NCI-H2171 (cell line): ENCODE measurements at regions not wholly inside any gene's neighbourhood (a gene's known extent, or its start where the extent isn't known, plus 50 kb on each side); places are given as distances from the start of the nearest gene placed in this dataset.

Experiments used
- DNase-seq: peaks from one replicate; lab custom pipeline; 2025; lab: John Stamatoyannopoulos, UW

DNA sequence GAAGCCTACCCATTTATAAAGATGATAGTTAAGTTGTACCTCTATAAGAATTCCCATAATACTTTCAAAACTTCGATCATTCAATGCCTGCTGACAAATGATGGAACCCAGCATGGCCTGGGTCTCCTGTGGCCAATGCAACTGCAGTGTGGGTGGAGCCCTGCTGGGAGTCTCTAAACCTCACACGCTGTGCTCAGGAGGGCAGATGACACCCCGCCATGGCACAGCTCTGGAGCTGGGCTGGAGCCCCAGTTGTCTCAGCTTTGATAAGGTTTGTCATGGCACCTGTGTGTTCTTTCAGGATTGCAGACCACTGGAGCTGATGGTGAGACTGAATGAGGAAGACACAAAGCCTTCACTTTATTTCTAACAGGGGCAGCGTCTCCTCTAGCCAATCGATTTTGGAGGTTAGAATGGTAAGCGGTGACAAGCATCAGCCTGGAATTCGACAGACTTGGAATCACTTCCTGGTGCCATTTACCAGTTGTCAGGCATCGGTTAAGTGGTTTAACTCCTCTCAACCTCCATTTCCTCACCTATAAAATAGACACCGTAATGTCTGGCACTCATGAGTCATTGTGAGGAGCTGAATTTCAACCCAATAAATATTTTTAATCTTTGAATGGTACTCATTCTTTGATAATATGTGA is 383.6 kb upstream of the SALL3 start:
- no peak for DNase-seq

DNA sequence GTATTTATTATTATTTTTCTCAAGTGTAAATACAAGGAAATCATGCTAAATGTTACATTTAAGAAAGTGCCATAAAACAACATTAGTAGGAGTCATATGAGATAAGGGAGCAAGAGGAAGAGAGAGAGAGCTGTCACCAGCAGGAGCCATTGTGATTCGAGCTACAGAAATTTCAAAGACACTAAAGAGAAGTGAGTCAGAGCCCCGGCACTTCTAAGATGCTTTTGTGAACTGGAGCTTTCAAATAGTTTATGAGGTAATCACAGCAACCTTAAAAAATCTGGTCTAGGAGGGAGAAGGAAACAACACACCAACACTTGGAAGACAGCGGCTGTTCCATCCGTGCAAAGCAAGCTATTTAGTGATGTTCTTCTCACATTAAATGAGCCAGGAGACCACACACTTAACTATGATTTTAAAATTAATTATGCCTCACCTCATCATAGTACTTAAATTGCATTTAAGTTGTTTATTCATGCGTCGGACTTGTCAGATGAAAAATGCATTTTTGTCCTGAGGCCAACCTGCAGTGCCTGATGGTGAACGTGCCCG is 382.7 kb upstream of the SALL3 start:
- no peak for DNase-seq

DNA sequence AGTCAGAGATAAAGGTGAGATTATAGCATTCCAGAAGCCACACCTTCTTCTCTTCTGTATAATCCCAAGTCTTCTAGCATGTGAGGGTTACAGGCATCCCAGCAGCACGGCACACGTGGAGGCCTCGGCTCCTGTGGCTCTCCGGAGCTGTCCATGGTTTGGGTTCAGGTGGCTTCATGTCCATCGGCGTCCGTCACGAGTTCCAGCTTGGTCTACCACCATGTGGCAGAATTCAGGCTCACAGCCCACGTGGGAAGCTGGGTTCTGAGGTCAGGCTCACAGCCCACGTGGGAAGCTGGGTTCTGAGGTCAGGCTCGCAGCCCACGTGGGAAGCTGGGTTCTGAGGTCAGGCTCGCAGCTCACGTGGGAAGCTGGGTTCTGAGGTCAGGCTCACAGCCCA is 378.3 kb upstream of the SALL3 start:
- no peak for DNase-seq

DNA sequence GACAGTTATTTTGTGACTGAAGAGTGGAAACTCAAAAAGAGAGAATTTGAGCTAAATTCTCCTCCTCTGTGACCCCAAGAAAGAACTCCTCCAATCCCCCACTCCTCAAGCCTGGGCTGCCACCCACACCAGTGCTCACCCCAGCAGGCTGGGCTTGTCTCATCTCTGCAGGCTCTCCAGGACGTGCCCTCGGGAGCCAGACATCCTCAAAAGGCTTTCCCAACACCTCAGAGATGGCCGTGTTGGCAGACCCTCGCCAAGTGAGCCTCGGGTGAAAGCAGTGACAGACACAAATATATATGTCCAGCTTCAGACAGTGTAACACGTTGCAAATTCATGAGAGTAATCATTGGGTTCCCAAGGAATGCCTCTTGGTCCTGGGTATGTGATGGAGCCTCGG is 377.7 kb upstream of the SALL3 start:
- no peak for DNase-seq

DNA sequence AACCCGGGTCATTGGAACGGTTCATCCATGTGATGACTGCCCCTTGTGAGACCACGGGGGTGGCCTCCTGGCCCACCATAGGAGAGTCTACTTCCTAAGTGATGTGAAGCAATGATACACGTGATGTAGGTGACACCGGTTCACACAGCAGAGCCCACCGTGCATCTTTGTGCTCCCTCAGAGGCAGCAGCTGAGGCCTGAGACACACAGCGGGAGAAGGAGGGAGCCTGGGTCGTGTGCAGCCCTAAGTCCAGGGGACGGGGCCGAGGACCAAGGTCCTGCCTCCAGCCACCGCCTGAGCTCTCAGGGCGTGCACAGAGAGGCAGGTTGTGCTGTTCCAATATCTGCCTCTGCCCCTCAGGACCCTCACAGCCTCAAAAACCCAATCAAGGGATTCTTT is 377.2 kb upstream of the SALL3 start:
- DNase-seq: no peak

DNA sequence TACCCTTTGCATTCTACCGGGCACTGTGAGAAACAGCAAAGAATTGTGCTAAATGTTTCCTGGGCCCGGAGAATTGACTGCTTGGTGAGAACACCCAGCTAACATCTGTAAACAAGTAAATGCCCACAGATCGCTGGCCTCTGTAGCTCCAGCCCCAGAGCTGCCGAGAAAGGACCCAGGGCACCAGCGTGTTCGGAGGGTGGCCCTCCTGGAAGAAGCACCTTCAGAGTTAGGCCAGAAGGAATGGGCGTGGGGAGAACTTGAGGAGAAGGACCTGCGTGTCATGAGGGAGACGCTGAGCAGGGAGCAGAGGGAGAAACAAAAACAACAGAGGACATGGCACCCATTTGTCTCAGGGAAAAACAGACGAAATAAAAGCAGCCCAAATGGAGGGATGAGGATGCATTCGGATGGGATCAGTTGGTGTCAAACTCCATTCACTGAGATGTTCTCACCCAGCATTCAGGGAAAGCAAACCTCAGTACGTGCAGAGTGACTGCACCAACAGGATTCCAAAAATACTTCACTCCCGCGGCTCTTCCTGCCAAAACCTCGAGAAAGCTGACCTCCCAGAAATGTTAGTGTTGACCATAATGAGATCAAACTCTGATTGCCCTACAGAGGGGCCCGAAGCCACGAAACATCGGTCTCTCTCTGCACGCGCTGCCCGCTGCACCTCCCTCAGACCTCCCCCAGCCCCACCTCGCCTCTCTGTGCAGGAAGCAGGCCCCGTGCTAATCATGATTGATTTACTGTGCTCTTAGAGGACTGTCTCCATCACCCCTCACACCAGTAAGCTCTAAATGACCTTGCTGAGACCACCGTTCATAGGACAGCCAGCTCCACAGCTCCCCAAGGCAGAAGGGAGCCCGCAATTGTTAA is 376.3 kb upstream of the SALL3 start:
- DNase-seq: no peak

DNA sequence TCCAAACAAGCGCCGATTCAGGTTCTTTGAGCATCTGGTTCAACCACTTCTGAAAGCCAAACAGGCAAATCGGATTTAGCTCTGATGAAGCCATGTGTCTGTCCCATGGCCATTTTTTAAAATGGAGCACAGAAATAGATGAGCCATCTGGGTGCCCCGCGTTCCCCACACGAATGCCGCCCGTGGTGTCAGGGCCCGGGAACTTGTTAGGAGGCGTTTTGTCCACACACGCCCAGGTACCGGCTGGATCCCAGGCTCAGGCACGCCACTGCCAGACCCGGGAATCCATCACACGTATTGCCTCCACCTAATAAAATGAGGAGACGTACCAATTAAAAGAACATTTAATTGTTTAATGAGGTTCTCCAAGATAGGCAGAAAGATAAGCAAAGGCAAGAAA is 374.4 kb upstream of the SALL3 start:
- no peak for DNase-seq

DNA sequence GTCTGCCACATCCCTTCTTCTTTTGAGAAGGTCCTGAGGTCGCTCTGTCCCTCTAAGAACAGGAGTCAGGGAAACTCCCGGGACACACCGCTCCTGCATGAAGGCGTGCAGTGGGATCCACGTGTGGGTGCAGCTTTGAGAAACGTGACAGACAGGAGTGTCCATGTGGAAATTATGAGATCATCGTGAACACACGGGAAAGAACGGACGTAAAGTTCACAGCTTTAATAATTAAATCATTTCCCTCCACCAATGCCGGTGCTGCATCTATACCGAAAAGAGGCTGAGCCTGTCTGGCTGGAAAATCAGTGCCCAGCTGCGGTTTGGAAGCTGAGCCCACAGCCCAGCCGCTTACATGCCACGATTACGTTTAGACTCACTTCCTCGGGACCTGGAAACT is 372.4 kb upstream of the SALL3 start:
- no peak for DNase-seq

DNA sequence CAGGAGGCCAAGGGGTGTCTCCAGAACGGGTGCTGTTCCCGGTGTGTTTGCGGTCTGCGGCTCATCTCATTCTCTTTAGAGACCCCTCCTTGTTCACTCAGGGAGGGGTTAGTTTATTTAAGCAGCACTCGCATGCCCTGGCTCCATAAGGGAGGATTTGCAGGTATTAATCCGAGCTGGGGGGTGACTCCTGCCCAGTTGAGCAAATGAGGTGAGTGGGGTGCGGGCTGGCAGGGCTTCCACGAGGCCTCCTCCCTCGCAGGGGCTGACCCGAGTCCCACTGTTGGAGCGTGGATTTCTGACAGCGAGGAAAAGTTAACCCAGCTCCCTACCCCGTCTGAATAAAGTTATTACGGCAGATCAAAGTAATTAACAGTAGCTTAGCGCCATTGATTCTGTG is 371.8 kb upstream of the SALL3 start:
- no peak for DNase-seq

DNA sequence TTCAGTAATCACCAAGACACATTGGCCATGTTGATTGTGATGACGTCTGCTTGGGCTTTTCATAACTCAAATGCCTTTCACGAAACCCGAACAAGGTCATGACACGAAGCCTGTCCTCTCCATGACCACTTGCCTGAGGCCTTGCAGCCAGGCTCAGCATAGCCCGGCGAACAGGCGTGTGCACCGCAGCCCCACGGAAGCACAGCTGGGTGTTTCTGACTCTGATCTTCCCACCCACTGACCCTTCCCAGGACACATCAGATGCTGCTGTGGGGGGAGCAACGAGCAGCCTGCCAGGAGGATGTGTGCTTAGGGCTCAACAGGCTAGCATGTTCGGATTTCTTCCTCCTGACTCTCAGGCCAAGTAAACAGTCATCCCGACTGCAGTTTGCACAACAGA is 369.4 kb upstream of the SALL3 start:
- no peak for DNase-seq

DNA sequence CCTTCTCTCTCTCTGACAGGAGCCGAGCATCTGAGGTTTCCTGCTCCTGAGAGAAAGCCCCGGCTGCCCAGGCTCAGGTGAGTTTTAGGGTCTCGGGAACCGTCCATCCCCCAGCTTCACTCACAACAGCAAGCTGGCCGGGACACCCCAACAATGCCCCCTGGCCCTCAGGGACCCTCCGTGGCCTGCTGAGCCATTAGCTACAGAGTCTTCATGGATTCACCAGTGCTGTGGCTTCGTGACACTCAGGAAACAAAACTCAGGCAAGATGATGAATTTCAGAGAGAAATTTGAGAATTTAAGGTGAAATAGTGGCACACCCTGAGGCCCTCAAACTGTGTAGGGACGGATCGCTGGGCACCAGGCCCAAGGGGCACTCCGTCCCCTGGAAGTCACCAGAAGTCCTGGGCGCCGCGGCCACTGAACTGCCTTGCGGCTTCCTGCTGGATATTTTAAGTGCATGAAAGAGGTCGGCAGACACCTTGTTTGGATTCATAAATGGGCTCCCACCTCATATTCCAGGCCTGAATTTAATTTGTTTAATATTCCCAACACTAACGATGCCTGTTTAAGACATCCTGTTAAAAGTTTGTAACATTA is 368.3 kb upstream of the SALL3 start:
- no peak for DNase-seq

DNA sequence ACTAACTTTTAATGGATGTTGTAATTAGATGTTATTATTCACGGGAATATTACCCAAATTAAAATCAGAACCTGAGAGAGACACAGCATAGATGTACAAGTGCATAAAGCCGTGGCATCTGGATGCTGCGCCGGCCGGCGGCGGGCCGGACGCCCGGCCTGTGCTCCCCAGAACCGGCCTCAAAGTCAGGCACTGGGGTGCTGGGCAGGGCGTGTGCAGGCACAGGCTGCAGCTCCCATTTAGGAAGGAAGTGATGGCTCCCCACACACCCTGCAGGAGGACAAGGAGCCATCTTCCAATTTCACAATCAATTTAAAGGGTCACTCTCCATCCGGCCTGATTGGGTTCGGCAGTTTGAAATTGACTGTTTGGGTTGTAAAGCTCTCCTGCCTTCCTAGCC is 367.7 kb upstream of the SALL3 start:
- no peak for DNase-seq

DNA sequence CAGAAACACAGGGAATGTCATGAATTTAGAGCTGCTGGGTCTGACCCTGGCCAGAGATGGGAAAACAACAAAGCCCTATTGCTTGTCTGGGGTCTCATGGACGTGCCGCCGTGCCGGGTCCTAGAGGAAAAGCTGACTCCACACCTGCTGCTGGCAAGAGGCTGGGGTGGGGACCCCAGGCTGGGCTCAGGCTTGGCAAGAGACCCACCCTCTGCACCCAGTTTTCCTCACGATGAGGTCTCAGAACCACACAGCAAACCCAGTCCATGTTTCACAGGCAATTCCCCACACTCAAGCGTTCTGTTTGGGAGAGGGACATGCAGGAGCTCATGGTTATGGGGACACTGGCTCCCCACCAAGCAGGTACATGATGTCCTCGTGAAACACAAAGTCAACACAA is 367.3 kb upstream of the SALL3 start:
- no peak for DNase-seq

DNA sequence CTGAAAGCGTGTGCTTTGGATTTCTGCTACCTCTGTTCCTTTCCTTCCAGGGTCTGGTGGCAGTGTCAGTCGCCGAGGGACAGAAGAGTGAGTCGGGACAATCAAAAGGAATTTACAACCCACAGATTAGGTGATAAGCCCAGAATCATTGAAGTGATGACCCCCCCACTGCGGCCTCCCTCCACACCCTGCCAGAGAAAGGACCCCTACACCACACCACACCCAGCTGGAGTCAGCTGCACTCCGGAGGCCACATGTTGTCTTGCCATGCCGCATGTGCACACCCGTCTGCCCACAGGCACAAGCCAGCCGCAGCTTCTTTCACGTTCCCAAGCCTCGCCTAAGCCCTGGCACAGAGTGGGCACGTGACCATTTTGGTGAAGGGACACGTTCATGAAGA is 366.8 kb upstream of the SALL3 start:
- no peak for DNase-seq

DNA sequence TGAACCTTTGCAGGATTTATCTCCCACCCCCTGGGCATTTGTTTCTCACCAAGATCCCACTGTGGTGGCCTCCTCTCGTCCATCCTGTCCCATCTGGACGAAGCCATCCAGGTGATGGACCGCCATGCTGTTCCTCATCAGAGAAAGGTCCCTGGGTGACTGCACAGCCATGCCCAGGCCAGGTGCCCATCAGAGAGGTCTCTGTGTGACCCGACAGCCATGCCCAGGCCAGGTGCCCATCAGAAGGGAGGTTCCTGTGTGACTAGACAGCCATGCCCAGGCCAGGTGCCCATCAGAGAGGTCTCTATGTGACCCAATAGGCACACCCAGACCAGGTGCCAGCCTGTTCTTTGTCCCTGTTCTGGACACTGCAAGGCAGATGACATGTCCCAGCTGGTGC is 360.9 kb upstream of the SALL3 start:
- no peak for DNase-seq

DNA sequence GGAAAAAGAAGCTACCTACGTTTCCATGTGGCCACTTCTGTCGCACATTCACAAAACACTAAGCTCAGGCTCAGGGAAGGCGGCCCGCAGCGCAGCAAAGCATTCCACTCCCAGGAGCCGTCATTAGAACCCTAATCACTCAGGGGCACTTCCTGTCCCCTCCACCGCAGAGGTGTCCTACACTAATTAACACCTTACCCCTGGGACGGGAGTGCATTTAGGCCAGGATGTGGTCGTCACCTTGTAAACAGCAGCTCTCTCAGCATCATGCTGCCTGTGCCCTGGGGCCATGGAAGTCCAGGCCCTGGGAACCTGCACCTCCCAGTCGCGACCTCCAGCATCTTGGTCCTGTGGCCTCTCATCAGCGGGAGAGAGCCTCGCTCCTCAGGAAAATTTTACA is 359.8 kb upstream of the SALL3 start:
- no peak for DNase-seq

DNA sequence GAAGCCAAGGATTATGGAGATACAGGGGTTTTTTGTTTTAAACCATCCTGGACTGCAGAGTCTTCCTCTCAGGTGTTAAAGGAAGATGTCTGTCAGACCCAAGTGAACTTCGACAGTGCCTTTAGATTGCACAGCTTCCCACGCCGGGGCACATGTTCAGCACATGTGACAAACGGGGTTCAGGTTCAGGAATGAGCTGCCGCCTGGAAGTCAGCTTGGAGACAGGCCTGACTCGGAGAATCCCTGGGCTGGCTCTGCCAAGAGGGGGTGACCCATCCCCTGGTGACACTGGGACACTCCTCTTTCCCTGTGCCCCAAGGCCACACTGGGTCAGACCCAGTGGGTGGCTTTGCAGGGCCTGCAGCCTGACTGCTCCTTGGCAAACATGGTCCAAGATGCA is 359.3 kb upstream of the SALL3 start:
- no peak for DNase-seq

DNA sequence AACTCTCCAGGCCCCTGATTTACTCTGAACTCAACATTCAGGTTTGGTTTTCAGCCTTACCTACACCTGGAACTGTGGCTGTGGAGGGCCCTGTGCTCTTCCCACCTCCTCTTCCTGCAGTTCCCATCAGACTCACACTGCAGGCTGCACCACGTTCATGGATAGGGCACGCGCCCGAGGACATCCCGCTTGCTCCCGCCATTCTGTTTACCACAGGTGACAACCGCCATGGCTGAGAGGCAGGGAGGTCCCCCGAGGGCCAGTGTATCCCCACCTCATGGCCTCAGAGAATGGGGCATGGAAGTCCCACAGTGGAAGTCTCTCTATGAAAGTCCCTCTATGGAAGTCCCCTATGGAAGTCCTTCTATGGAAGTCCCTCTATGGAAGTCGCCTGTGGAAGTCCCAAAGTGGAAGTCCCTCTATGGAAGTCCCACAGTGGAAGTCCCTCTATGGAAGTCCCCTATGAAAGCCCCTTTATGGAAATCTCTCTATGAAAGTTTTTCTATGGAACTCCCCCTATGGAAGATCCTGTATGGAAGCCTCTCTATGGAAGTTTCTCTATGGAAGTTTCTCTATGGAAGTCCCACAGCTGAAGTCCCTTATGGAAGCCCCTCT is 358.4 kb upstream of the SALL3 start:
- DNase-seq: no peak

DNA sequence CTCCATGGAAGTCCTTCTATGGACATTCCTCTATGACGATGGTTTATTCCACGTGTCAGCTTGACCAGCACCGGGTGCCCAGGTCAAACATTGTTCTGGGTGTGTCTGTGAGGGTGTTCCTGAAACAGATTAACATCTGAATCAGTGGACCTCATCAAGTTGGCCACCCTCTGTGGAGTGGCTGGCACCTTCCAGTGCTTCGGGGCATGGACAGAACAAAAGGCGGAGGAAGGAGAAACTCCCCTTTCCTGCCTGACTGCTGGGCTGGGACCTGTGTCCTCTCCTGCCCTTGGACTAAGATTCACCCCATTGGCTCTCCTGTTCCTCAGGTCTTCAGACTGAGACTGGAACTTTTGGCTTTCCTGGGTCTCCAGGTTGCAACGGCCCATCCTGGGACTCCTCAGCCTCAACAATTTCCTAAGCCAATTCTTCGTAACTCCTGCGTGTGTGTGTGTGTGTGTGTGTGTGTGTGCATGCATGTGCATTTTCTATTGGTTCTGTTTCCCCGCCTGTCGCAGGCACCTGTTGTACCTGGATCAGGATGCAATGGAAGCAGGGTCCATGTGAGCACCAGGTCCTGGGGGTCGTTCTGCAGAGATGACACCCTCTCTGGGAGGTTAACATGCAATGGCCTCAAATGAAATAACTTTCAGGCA is 357.2 kb upstream of the SALL3 start:
- DNase-seq: no peak

DNA sequence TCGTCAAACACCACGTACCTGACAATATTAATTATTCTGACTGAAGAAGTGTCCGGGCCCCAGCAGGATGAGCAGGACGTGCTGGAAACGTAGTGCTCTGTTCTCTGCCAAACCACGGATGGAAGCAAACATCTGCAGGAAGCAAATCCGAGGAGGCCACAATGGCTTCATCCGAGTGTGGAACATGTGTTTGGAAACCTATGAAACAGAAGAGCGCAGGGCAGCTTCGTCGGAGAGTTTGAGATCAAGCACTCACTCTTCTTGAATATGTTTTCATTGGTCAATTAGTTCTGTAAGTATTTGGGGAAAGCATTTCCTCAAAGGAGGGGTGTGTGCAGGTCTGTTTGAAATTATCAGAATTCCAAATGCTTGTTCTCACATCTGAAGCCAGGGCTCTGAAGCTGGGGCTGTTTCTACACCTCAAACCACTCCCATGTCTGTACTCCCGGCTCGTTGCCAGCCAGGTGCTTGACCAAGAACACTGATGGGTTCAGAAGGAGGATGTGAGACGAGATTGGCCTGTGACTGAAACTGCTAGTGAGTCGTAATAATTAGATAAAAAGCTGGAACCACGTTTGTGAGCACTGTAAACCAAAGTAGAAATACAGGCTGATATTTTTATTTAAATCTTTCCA is 356.6 kb upstream of the SALL3 start:
- DNase-seq: no peak

DNA sequence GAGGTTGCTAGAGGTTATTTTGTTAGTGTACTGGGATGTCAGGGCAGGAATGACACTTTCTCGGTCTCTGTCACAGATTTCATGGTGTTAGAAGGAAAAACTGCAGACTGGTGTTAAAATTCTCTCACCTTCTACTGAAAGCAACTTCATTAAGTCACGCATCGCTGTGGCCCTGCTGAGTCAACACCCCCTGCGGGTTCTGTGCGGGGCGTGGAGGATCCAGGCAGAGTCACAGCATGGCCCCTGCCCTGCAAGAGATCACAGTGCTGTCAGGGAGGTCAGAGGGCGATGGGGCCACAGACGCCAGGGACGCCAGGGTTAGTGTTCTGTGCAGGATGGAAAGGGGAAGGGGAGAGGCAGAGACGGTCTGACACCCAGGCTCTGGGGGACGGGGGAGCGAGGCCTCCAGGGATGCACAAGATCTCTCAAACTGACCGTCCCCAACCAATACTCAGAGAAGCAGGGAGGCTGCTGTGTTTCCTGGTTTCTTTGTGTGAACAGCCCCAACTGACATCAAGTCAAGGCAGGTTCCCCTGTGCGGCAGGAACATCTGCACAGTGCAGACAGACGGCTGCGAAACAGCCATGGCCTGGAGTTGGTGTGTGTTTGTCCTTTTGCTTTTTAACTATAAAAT is 354.9 kb upstream of the SALL3 start:
- no peak for DNase-seq
